GM18868 (cell line): ENCODE measurements at regions not wholly inside any gene's neighbourhood (a gene's known extent, or its start where the extent isn't known, plus 50 kb on each side); places are given as distances from the start of the nearest gene placed in this dataset.

Source experiments
- ATAC-seq: cut with Tn5 transposase; IDR thresholded peaks from one replicate; pipeline ENCODE4 v1.9.1; 2021; ENCODE audit warnings: mild to moderate bottlenecking, moderate library complexity; ENCODE audit not compliant: unreplicated experiment

DNA sequence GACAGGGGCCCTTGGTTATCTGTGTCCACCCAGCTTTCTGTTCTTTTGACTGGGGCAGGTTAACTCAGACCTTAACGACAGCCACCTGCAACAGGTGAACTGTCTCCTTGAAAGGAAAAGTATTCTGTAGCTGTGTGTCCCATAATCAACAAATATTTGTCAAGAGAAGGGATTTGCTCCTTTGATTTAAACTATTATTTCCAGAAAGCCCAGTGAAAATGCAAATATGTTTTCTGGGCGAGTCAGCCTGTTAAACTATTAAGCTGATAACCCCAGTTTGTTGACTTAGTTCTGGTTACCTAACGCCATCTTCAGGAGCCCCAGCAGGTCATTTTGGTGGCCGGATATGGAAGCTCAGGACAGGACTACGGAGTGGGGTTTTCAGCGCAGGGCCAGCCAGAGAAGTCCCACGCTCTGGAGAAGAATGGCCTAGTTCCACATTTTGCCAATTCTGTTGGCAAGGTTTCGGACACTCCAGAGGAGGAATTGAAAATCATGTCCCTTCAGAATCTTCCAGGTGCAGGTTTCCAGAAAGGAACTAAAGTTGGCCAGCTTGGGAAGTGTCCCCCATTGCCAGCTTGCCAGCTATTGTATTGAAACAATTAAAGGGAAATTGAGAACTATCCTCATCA, 54.5 kb downstream of the ADRA2A start:
- ATAC-seq: no peak

GRCh38 chr10:111137007-111137406, 60.2 kb downstream of the ADRA2A start:
- ATAC-seq: no peak

DNA sequence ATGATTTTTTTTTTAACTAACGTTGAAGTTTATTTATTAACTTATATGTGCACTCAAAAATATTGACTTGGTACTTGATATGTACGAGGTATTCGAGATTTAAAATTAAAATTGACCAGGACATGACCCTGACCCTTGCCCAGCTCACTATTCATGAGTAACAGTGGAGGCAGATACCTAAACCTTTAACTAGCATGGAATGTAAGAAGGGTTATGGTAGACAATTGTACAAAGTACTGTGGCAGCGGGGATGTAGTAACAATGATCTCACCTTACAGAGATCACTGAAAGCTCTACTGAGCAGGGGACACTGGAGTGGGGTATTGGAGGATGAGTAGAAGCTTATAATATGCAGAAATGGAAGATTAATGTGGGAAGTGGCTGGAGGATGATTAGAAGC, 60.8 kb downstream of the ADRA2A start:
- ATAC-seq: no peak

DNA sequence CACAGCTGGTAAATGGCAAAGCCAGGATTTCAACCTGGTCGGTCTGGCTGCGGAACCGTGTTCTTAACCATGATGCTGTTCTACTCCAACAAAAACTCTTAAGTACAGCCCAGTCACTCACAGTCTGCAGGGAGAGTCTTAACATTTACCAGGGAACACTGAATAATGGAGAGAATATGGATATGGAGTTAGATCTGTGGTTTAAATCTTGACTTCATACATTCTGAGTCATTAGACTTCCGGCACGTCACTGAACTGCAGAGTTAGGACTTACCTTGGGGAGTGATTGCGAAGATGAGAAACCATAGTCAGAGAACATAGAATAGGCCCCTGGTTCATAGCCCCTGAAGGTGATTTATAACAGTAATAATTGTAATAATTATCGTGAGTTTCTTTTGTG, 61.7 kb downstream of the ADRA2A start:
- no peak for ATAC-seq

- ATAC-seq: no peak
These were observed 62.7 kb downstream of the ADRA2A start for GRCh38 chr10:111139567-111139966.

GRCh38 chr10:111142092-111142768, 65.4 kb downstream of the ADRA2A start:
- no peak for ATAC-seq

DNA sequence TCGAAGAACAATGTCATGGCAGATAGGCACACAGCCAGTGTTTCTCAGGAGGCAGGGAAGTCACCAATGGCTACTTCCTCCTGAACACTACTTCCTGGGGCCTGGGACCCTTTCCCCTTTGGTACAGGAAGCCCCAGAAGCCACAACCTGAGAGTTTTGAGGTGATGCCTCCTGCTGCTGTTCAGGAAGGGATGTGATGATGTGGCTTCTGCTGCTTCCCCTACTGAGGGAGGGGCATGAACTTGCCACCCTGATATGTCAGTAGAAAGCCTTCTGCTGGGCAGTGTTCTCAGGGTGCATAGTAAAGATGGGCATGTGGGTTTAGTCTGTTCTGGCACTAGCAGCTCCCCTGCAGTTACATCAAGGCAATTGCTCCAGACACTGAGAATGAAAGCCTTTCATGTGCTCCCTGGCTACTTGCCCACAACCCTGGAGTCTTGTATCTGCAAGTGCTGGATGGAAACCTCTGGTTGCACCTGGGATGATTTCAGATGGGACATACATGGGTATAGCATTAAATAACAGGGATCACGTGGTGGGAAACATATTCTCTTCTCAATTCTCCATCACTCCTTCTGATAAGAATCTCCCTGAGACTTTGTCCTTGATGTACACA, 69.3 kb downstream of the ADRA2A start:
- no peak for ATAC-seq

- no peak for ATAC-seq
These were observed 71.2 kb downstream of the ADRA2A start for GRCh38 chr10:111148025-111148424.

DNA sequence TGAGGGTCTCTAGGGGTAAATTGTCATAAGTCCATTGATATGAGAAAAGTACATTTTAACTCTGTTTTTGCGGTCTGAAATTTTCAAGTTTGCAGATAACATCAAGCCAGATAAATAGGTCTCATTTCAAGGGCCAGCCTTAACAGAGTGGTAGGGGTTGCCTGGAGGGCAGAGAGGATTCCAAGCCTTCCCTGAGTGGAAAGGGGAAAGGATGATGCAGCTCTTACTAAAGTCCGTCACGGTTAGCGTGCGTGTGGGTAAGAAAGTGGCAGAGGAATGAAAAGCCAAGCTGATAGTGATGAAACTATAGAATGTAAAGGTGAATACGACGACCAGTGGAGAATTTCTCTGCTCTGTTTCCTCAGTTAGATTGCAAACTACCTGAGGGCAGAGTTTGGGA, 71.6 kb downstream of the ADRA2A start:
- no peak for ATAC-seq

DNA sequence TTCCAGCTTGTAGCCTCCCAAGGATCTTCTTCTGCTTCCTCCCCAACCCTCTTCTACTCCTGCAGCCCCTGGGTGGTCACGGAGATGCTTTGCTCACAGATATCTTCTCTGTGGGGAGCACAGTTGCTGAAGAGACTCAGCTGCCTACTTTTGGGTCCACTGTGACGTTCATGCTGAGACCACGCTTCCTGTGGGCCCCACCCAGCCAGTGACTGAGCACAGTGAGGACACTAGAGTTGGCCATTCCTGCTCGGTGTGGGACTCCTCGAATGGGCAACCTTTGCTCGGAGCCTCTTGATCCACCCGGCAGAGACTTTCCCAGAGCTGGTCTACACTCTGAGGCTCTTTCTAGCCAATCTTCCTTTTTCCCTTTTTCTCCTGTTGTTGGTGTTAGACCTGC, 73.9 kb downstream of the ADRA2A start:
- ATAC-seq: no peak

- no peak for ATAC-seq
These were observed 74.9 kb downstream of the ADRA2A start for GRCh38 chr10:111151595-111152307.

- no peak for ATAC-seq
These were observed 79.9 kb downstream of the ADRA2A start for GRCh38 chr10:111156754-111157153.

DNA sequence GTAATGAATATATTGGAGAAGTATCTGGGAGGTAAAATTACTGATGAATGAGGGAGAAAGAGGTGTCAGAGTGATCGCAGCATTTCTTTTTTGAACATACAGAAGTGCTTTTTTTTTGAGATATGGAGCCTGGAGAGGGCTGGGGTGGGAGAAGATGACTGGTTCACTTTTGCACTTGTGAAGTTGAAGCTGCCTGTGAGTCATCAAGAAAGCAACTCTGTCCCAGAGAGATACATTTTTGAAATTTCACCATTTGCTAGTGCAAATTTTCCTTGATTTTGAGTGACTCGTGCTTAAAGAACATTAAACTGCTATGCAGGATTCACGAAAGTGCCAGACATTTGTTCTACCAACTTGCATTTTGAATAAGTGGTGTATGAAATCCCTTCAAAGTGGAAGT, 81.8 kb downstream of the ADRA2A start:
- ATAC-seq: no peak

GRCh38 chr10:111161109-111161874, 84.5 kb downstream of the ADRA2A start:
- ATAC-seq: no peak

GRCh38 chr10:111171183-111171582, 94.4 kb downstream of the ADRA2A start:
- no peak for ATAC-seq

GRCh38 chr10:111175787-111176186, 99.0 kb downstream of the ADRA2A start:
- ATAC-seq: no peak

DNA sequence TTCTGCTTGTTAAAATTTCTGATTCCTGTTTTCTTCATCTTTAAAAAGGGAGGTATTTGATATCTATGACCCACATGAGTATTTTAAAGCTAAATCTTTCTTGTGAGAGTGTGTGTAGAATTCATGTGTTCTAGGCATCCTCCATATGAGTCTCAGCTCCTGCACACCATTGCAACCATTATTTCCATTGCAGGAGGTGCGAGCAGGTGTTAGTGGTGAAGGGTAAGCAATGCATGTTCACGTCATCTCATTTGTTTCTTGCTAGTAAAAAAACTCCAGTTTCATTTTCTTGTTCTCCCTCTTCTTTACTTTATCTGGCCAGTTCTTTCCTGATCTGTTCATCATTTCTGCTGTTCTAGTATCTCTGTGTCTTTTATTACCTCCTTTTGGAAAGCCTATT, 100.5 kb downstream of the ADRA2A start:
- ATAC-seq: no peak

GRCh38 chr10:111179514-111179913, 102.7 kb downstream of the ADRA2A start:
- ATAC-seq: no peak

GRCh38 chr10:111186358-111186757, 109.5 kb downstream of the ADRA2A start:
- ATAC-seq: no peak

- no peak for ATAC-seq
These were observed 110.3 kb downstream of the ADRA2A start for GRCh38 chr10:111187096-111187495.

DNA sequence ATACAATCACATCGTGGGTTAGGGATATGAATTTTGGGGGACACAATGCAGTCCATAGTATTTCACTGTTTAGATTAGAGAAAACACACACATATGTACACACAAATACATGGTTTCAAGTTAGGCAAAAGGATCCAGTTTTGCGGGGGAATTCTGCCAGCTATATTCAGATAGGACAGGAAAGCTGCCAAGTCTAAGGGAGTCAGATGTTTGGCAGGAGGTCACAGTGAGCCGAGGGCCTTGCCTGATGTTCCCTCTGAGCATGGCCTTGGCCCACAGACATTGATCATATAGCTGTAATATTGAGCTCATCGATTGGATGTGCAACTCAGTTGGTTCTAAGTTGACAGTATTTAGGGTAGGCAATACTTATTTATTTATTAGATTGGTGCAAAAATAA, 122.8 kb downstream of the ADRA2A start:
- no peak for ATAC-seq
